Peyer's patch (tissue), 4 donors: ENCODE measurements at regions not wholly inside any gene's neighbourhood (a gene's known extent, or its start where the extent isn't known, plus 50 kb on each side); places are given as distances from the start of the nearest gene placed in this dataset.
A peak's percentile ranks its signal among the peaks of the same experiment; 100 is the strongest.

Experiments
- DNase-seq, 3 donors: peaks; one replicate each; pipeline ENCODE4 v3.0.0-alpha.2; 2017 to 2019
- H3K27ac ChIP-seq, 4 donors: fragments of 200-600 bp; sonication (generic); one replicate each; pipeline ENCODE4 v1.5.1; 2016 to 2019
- H3K27me3 ChIP-seq, 2 donors: fragments of 200-600 bp; sonication (generic); one replicate each; pipeline ENCODE4 v1.5.1; 2019
- H3K36me3 ChIP-seq, 3 donors: fragments of 200-600 bp; sonication (generic); one replicate each; pipeline ENCODE4 v1.5.1; 2016 to 2019
- H3K4me1 ChIP-seq, 4 donors: fragments of 200-600 bp; sonication (generic); one replicate each; pipeline ENCODE4 v1.5.1; 2016 to 2019
- H3K4me3 ChIP-seq, 4 donors: fragments of 200-600 bp; sonication (generic); 1 replicate in 3 of 4; 2 replicates in 1 of 4; pipeline ENCODE4 v1.5.1; 2016 to 2019; ENCODE audit warnings: mild to moderate bottlenecking in 1 of 4
- H3K9me3 ChIP-seq, 4 donors: fragments of 200-600 bp; sonication (generic); one replicate each; pipeline ENCODE4 v1.5.1; 2016 to 2019; ENCODE audit warnings: mild to moderate bottlenecking in 1 of 4
- CTCF ChIP-seq, 6 experiments: fragments of 450-650 bp in 4 of 6; fragments of 200-600 bp in 2 of 6; sonication (generic) in 1 of 6; IDR thresholded peaks; one replicate each; pipeline ENCODE4 v1.5.1; 2017 to 2019; ENCODE audit warnings: antibody characterized with exemption in 6 of 6, mild to moderate bottlenecking in 3 of 6, moderate library complexity in 1 of 6
- POLR2A ChIP-seq, 2 donors: fragments of 450-650 bp; IDR thresholded peaks; one replicate each; pipeline ENCODE4 v1.5.1; 2017; ENCODE audit warnings: antibody characterized with exemption in 2 of 2, mild to moderate bottlenecking in 2 of 2, moderate library complexity in 2 of 2

GRCh38 chr2:236334122-236334876 is 70.1 kb upstream of the ASB18 start:
- DNase-seq = no peak
- Histone ChIP-seq H3K27me3 (no peaks in the 10 kb centered on the region), H3K4me3 (no peak overlapping the region), H3K9me3 (no peaks in the 10 kb centered on the region), H3K27ac (peak overlapping the region in 2 of 4 donors; percentile 47 to 52), H3K4me1 (peaks cover 0 to 8% (median 0%) of the 10 kb centered on the region in 4 donors), H3K36me3 (no peaks in the 10 kb centered on the region)
- no peak for TF ChIP-seq CTCF (IDR thresholded peaks at IDR 0.05)
- TF ChIP-seq POLR2A (IDR thresholded peaks at IDR 0.05) = no peak

- no peak overlapping the region for H3K4me3 ChIP-seq
- no peaks in the 10 kb centered on the region for H3K27me3 ChIP-seq
- H3K27ac ChIP-seq = peak overlapping the region in 2 of 4 donors; percentile 33 to 44
- TF ChIP-seq POLR2A (IDR thresholded peaks at IDR 0.05) (no peak), CTCF (IDR thresholded peaks at IDR 0.05) (no peak)
- H3K9me3 ChIP-seq = no peaks in the 10 kb centered on the region
- peaks cover 0 to 8% (median 0%) of the 10 kb centered on the region in 4 donors for H3K4me1 ChIP-seq
- H3K36me3 ChIP-seq = no peaks in the 10 kb centered on the region
- DNase-seq = no peak
Observed at GRCh38 chr2:236335696-236336574, 71.7 kb upstream of the ASB18 start.

GRCh38 chr2:236336575-236337464 is 72.6 kb upstream of the ASB18 start:
- Histone ChIP-seq H3K9me3 (no peaks in the 10 kb centered on the region), H3K4me1 (peaks cover 0 to 8% (median 0%) of the 10 kb centered on the region in 4 donors), H3K27ac (peak overlapping the region in 2 of 4 donors; percentile 33 to 43), H3K4me3 (peak overlapping the region in 1 of 4 donors; percentile 26), H3K36me3 (no peaks in the 10 kb centered on the region), H3K27me3 (no peaks in the 10 kb centered on the region)
- TF ChIP-seq CTCF (IDR thresholded peaks at IDR 0.05) (no peak), POLR2A (IDR thresholded peaks at IDR 0.05) (no peak)
- DNase-seq = no peak

- H3K27me3 ChIP-seq = no peaks in the 10 kb centered on the region
- no peak for DNase-seq
- H3K4me3 ChIP-seq = peak overlapping the region in 2 of 4 donors; percentile 5 to 26
- H3K27ac ChIP-seq = peak overlapping the region in 2 of 4 donors; percentile 33 to 43
- no peaks in the 10 kb centered on the region for H3K36me3 ChIP-seq
- no peak for TF ChIP-seq POLR2A (IDR thresholded peaks at IDR 0.05)
- TF ChIP-seq CTCF (IDR thresholded peaks at IDR 0.05) = peak in 3 of 6 experiments; percentile 10 to 23 (median 19)
- no peaks in the 10 kb centered on the region for H3K9me3 ChIP-seq
- H3K4me1 ChIP-seq = peaks cover 0 to 8% (median 0%) of the 10 kb centered on the region in 4 donors
Observed at GRCh38 chr2:236337465-236338325, 73.5 kb upstream of the ASB18 start.
